SU-DHL-6 (cell line): ENCODE measurements at regions not wholly inside any gene's neighbourhood (a gene's known extent, or its start where the extent isn't known, plus 50 kb on each side); places are given as distances from the start of the nearest gene placed in this dataset.

ENCODE experiments used
- H2AFZ ChIP-seq: fragments of 200-600 bp; sonication (generic); 2 replicates; pipeline ENCODE4 v1.6.1; 2014; ENCODE audit warnings: low read depth, mild to moderate bottlenecking, moderate library complexity, mixed read lengths, antibody characterized with exemption, low read length; ENCODE audit not compliant: severe bottlenecking
- H3F3A ChIP-seq: fragments of 200-600 bp; shearing (Covaris generic); 2 replicates; pipeline ENCODE4 v1.6.0; 2016; ENCODE audit warnings: antibody characterized with exemption, mild to moderate bottlenecking; ENCODE audit not compliant: insufficient read depth
- H3K27ac ChIP-seq: fragments of 200-600 bp; sonication (generic); 2 replicates; pipeline ENCODE4 v1.5.1; 2016; ENCODE audit warnings: low read depth, mild to moderate bottlenecking, low read length, moderate library complexity, mixed read lengths
- H3K27me3 ChIP-seq: fragments of 200-600 bp; sonication (generic), shearing (Covaris generic); 2 replicates; pipeline ENCODE4 v1.6.0; 2014; ENCODE audit warnings: mild to moderate bottlenecking, low read length
- H3K36me3 ChIP-seq: fragments of 200-600 bp; sonication (generic); 2 replicates; pipeline ENCODE4 v1.6.1; 2014; ENCODE audit warnings: mild to moderate bottlenecking, low read length, mixed read lengths
- H3K4me2 ChIP-seq: fragments of 300-600, 200-600 bp; shearing (Covaris generic), sonication (generic); 2 replicates; pipeline ENCODE4 v1.6.0; 2014; ENCODE audit warnings: low read length, low read depth, mild to moderate bottlenecking; ENCODE audit not compliant: poor library complexity, severe bottlenecking
- H3K4me3 ChIP-seq: fragments of 200-600 bp; sonication (generic); 2 replicates; pipeline ENCODE4 v1.5.1; 2014; ENCODE audit warnings: antibody characterized with exemption, low read length, mild to moderate bottlenecking, mixed read lengths; ENCODE audit not compliant: insufficient read depth, poor library complexity, severe bottlenecking
- H3K79me2 ChIP-seq: fragments of 200-600 bp; sonication (generic); 2 replicates; pipeline ENCODE4 v1.6.1; 2014; ENCODE audit warnings: mild to moderate bottlenecking, low read length, moderate library complexity; ENCODE audit not compliant: insufficient read depth
- H3K9ac ChIP-seq: fragments of 200-600 bp; sonication (generic); 2 replicates; pipeline ENCODE4 v1.7.0; 2014; ENCODE audit warnings: mild to moderate bottlenecking, low read length
- H3K9me2 ChIP-seq: fragments of 200-600 bp; sonication (generic); replicated peaks from 2 replicates; pipeline ENCODE4 v1.6.1; 2014; ENCODE audit warnings: low read length; ENCODE audit not compliant: insufficient read depth
- H3K9me3 ChIP-seq: fragments of 200-600 bp; sonication (generic); 2 replicates; pipeline ENCODE4 v1.6.1; 2014; ENCODE audit warnings: low read length, mixed read lengths; ENCODE audit not compliant: insufficient read depth
- H4K20me1 ChIP-seq: fragments of 200-600 bp; sonication (generic); 2 replicates; pipeline ENCODE4 v1.6.1; 2014; ENCODE audit warnings: low read depth, mild to moderate bottlenecking, antibody characterized with exemption, low read length, moderate library complexity, mixed read lengths
- EZH2phosphoT487 ChIP-seq: fragments of 200-600 bp; sonication (generic), shearing (Covaris generic); conservative IDR thresholded peaks from 2 replicates; pipeline ENCODE4 v1.6.1; 2018; ENCODE audit warnings: mild to moderate bottlenecking, antibody characterized with exemption, low read length, moderate library complexity, mixed read lengths
- TF ChIP-seq, protein P1 (sequence below): fragments of 200-600 bp; sonication (generic); IDR thresholded peaks from one replicate; pipeline ENCODE4 v1.5.1; 2017; ENCODE audit warnings: antibody characterized with exemption, mild to moderate bottlenecking, low read length, moderate library complexity; ENCODE audit not compliant: insufficient read depth, poor library complexity, severe bottlenecking

DNA sequence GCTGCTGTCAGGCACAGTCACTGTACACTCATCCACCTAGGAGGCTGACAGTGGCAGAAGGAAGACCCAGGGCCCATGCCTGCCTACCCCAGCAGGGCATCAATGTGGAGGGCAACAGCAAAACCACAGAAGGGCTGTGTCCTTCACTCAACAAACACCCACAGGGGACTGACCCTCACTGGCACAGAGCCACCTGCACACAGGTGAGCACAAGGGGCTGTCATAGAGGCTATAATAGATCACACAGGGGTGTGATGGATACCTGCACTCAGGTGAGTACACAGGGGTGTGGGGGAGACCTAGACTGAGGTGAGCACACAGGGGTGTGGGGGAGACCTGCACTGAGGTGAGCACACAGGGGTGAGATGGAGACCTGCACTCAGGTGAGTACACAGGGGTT, 132.8 kb upstream of the TCERG1L start:
- Histone ChIP-seq H3K27me3 (no peaks in the 10 kb centered on the region), H3K79me2 (no peaks in the 10 kb centered on the region), H2AFZ (no peak overlapping the region), H3K27ac (no peak overlapping the region), H4K20me1 (no peaks in the 10 kb centered on the region), H3K36me3 (no peaks in the 10 kb centered on the region), H3K4me2 (no peak overlapping the region), H3K9ac (no peak overlapping the region), H3F3A (no peaks in the 10 kb centered on the region), H3K9me2 (no peaks in the 10 kb centered on the region), H3K9me3 (no peaks in the 10 kb centered on the region), H3K4me3 (no peak overlapping the region)
- TF ChIP-seq, protein P1, sequence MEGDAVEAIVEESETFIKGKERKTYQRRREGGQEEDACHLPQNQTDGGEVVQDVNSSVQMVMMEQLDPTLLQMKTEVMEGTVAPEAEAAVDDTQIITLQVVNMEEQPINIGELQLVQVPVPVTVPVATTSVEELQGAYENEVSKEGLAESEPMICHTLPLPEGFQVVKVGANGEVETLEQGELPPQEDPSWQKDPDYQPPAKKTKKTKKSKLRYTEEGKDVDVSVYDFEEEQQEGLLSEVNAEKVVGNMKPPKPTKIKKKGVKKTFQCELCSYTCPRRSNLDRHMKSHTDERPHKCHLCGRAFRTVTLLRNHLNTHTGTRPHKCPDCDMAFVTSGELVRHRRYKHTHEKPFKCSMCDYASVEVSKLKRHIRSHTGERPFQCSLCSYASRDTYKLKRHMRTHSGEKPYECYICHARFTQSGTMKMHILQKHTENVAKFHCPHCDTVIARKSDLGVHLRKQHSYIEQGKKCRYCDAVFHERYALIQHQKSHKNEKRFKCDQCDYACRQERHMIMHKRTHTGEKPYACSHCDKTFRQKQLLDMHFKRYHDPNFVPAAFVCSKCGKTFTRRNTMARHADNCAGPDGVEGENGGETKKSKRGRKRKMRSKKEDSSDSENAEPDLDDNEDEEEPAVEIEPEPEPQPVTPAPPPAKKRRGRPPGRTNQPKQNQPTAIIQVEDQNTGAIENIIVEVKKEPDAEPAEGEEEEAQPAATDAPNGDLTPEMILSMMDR, result no peak
- no peak for TF ChIP-seq EZH2phosphoT487

DNA sequence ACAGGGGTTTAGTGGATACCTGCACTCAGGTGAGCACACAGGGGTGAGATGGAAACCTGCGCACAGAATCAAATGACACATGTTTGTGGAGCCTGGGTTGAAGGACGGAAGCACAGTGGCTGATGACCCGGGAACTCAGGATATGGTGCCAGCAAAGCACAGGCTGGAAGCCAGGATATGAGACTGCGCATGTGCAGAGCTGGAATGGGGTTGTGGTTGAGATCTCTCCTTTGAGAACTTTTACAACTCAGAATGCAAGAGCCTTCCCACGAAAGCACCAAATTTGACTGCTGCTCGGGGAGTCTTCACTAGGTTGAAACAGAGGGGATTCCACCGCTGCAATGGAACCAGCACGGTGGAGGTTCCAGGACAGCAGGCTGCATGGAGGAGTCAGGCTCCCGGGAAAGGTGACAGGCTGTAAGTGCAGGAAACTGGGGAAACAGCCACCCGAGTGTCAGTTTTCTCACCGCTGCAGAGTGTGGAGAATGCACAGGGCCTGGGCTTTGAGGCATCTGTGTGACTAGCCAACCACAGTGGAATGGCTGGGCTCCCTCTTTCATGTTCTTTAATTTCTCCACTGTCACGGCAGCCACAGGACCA, 133.4 kb upstream of the TCERG1L start:
- H3K27me3 ChIP-seq, result no peaks in the 10 kb centered on the region
- H3K36me3 ChIP-seq, result no peaks in the 10 kb centered on the region
- no peaks in the 10 kb centered on the region for H3F3A ChIP-seq
- TF ChIP-seq, protein P1, result no peak
- no peak for TF ChIP-seq EZH2phosphoT487
- no peak overlapping the region for H3K27ac ChIP-seq
- no peaks in the 10 kb centered on the region for H4K20me1 ChIP-seq
- no peaks in the 10 kb centered on the region for H3K9me2 ChIP-seq
- H3K9ac ChIP-seq, result no peak overlapping the region
- no peaks in the 10 kb centered on the region for H3K79me2 ChIP-seq
- H3K4me3 ChIP-seq, result no peak overlapping the region
- no peak overlapping the region for H3K4me2 ChIP-seq
- no peaks in the 10 kb centered on the region for H3K9me3 ChIP-seq
- no peak overlapping the region for H2AFZ ChIP-seq

GRCh38 chr10:131445623-131446022, 134.1 kb upstream of the TCERG1L start:
- Histone ChIP-seq H3K9ac (no peak overlapping the region), H3K9me2 (no peaks in the 10 kb centered on the region), H3K27me3 (no peaks in the 10 kb centered on the region), H3K36me3 (no peaks in the 10 kb centered on the region), H3K4me3 (no peak overlapping the region), H3K9me3 (no peaks in the 10 kb centered on the region), H3F3A (no peaks in the 10 kb centered on the region), H3K4me2 (no peak overlapping the region), H2AFZ (no peak overlapping the region), H3K27ac (no peak overlapping the region), H3K79me2 (no peaks in the 10 kb centered on the region), H4K20me1 (no peaks in the 10 kb centered on the region)
- TF ChIP-seq, protein P1, result no peak
- no peak for TF ChIP-seq EZH2phosphoT487
